PC-3 (cell line): ENCODE measurements at regions not wholly inside any gene's neighbourhood (a gene's known extent, or its start where the extent isn't known, plus 50 kb on each side); places are given as distances from the start of the nearest gene placed in this dataset.

ENCODE experiments used
- EZH2 ChIP-seq: fragments of 300-600 bp; sonication (generic); IDR thresholded peaks from one replicate; pipeline ENCODE4 v1.6.1; 2017; ENCODE audit warnings: antibody characterized with exemption, mild to moderate bottlenecking, low read length; ENCODE audit not compliant: unreplicated experiment
- TF ChIP-seq, protein P1 (sequence below): fragments of 300-600 bp; sonication (generic); conservative IDR thresholded peaks from 2 replicates; pipeline ENCODE4 v1.5.1; 2017; ENCODE audit warnings: antibody characterized with exemption, low read depth, mild to moderate bottlenecking, low read length

GRCh38 chr3:80275120-80275519, 507.3 kb upstream of the ROBO1 start:
- TF ChIP-seq, protein P1, sequence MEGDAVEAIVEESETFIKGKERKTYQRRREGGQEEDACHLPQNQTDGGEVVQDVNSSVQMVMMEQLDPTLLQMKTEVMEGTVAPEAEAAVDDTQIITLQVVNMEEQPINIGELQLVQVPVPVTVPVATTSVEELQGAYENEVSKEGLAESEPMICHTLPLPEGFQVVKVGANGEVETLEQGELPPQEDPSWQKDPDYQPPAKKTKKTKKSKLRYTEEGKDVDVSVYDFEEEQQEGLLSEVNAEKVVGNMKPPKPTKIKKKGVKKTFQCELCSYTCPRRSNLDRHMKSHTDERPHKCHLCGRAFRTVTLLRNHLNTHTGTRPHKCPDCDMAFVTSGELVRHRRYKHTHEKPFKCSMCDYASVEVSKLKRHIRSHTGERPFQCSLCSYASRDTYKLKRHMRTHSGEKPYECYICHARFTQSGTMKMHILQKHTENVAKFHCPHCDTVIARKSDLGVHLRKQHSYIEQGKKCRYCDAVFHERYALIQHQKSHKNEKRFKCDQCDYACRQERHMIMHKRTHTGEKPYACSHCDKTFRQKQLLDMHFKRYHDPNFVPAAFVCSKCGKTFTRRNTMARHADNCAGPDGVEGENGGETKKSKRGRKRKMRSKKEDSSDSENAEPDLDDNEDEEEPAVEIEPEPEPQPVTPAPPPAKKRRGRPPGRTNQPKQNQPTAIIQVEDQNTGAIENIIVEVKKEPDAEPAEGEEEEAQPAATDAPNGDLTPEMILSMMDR, result no peak
- no peak for TF ChIP-seq EZH2
